Activated T-helper 1 cell treated with anti-CD3 and anti-CD28 coated beads, Interleukin-12 subunit alpha, Interleukin-12 subunit beta, Interleukin-2, Interleukin-4 antibody, amounts not matched to agents 30 ng/mL and 10 ng/mL and 1 ng/mL, durations not matched to agents 14 hours and 24 hours and 36 hours (primary cell): ENCODE measurements at regions not wholly inside any gene's neighbourhood (a gene's known extent, or its start where the extent isn't known, plus 50 kb on each side); places are given as distances from the start of the nearest gene placed in this dataset.
"Not testable (repeated sequence)": the region's sequence is repeated elsewhere in the genome, so short reads cannot be mapped to it uniquely, and the experiment has no call there.

Source experiments
- DNase-seq: peaks from one replicate; pipeline ENCODE4 v3.0.0; 2021; ENCODE audit warnings: low spot score
- H3K27ac Mint-ChIP-seq: one replicate; pipeline ENCODE4 v1.8.0; 2021; ENCODE audit warnings: mild to moderate bottlenecking, mixed read lengths
- H3K27me3 Mint-ChIP-seq: one replicate; pipeline ENCODE4 v1.8.0; 2022; ENCODE audit warnings: mild to moderate bottlenecking, moderate library complexity, mixed read lengths; ENCODE audit not compliant: insufficient read depth
- H3K36me3 Mint-ChIP-seq: one replicate; pipeline ENCODE4 v1.8.0; 2021; ENCODE audit warnings: low read depth, mixed read lengths
- H3K4me1 Mint-ChIP-seq: one replicate; pipeline ENCODE4 v1.8.0; 2021; ENCODE audit warnings: low read depth, mixed read lengths
- H3K4me3 Mint-ChIP-seq: one replicate; pipeline ENCODE4 v1.8.0; 2021; ENCODE audit warnings: mild to moderate bottlenecking, moderate library complexity, mixed read lengths
- H3K9me3 Mint-ChIP-seq: one replicate; pipeline ENCODE4 v1.8.0; 2021; ENCODE audit warnings: mixed read lengths
- intact Hi-C: fragments of 100-400 bp; cut with micrococcal nuclease; formaldehyde crosslinking; loops from one replicate; pipeline ENCODE4 v1.15.1; 2024

GRCh38 chr1:222470252-222470805 is 77.6 kb downstream of the HHIPL2 start:
- H3K27me3 Mint-ChIP-seq, H3K4me1 Mint-ChIP-seq, DNase-seq, H3K9me3 Mint-ChIP-seq, H3K4me3 Mint-ChIP-seq, intact Hi-C loops, H3K27ac Mint-ChIP-seq, H3K36me3 Mint-ChIP-seq: not testable (repeated sequence)

GRCh38 chr1:222466150-222466865 is 81.6 kb downstream of the HHIPL2 start:
- Mint-ChIP-seq H3K4me1 (peaks cover 12% of the 10 kb centered on the region), H3K9me3 (no peaks in the 10 kb centered on the region), H3K4me3 (no peak overlapping the region), H3K27me3 (peaks cover 27% of the 10 kb centered on the region), H3K36me3 (no peaks in the 10 kb centered on the region), H3K27ac (no peak overlapping the region)
- DNase-seq, result no peak
- intact Hi-C loops, result no loop called here

- H3K4me3 Mint-ChIP-seq, result peak overlapping the region; percentile 82
- H3K9me3 Mint-ChIP-seq, result no peaks in the 10 kb centered on the region
- peaks cover 12% of the 10 kb centered on the region for H3K4me1 Mint-ChIP-seq
- peak; percentile 73 for DNase-seq
- H3K27me3 Mint-ChIP-seq, result peaks cover 27% of the 10 kb centered on the region
- peak overlapping the region; percentile 84 for H3K27ac Mint-ChIP-seq
- intact Hi-C loops, result loop anchor here (1.0 to 2.0 kb wide), 11 partner anchors 123 to 723 kb away; partner anchors contain the start of genes DISP1, DUSP10 and TAF1A
- no peaks in the 10 kb centered on the region for H3K36me3 Mint-ChIP-seq
Observed at GRCh38 chr1:222465211-222466041, 82.5 kb downstream of the HHIPL2 start.

GRCh38 chr1:222464841-222465210 is 83.1 kb downstream of the HHIPL2 start:
- peaks cover 12% of the 10 kb centered on the region for H3K4me1 Mint-ChIP-seq
- intact Hi-C loops, result loop anchor here (1.0 to 2.0 kb wide), 11 partner anchors 124 to 723 kb away; partner anchors contain the start of genes DISP1, DUSP10 and TAF1A
- peak overlapping the region; percentile 53 for H3K27ac Mint-ChIP-seq
- peak overlapping the region; percentile 82 for H3K4me3 Mint-ChIP-seq
- peaks cover 27% of the 10 kb centered on the region for H3K27me3 Mint-ChIP-seq
- no peaks in the 10 kb centered on the region for H3K9me3 Mint-ChIP-seq
- H3K36me3 Mint-ChIP-seq, result no peaks in the 10 kb centered on the region
- peak; percentile 28 for DNase-seq

- no peak overlapping the region for H3K27ac Mint-ChIP-seq
- H3K27me3 Mint-ChIP-seq, result peaks cover 27% of the 10 kb centered on the region
- intact Hi-C loops, result no loop called here
- H3K36me3 Mint-ChIP-seq, result no peaks in the 10 kb centered on the region
- H3K9me3 Mint-ChIP-seq, result no peaks in the 10 kb centered on the region
- H3K4me3 Mint-ChIP-seq, result no peak overlapping the region
- H3K4me1 Mint-ChIP-seq, result peaks cover 12% of the 10 kb centered on the region
- no peak for DNase-seq
Observed at GRCh38 chr1:222463059-222463730, 84.7 kb downstream of the HHIPL2 start.

GRCh38 chr1:222462601-222463000 is 85.3 kb downstream of the HHIPL2 start:
- intact Hi-C loops, result no loop called here
- no peak overlapping the region for H3K27ac Mint-ChIP-seq

GRCh38 chr1:222461941-222462340 is 86.0 kb downstream of the HHIPL2 start:
- intact Hi-C loops, result no loop called here
- DNase-seq, result no peak
- Mint-ChIP-seq H3K9me3 (peaks cover 12% of the 10 kb centered on the region), H3K27me3 (peaks cover 27% of the 10 kb centered on the region), H3K27ac (no peak overlapping the region), H3K4me1 (peaks cover 12% of the 10 kb centered on the region), H3K36me3 (no peaks in the 10 kb centered on the region), H3K4me3 (no peak overlapping the region)

More at GRCh38 chr1:222462601-222463000, 85.3 kb downstream of the HHIPL2 start:
- Mint-ChIP-seq H3K4me1 (peaks cover 12% of the 10 kb centered on the region), H3K36me3 (no peaks in the 10 kb centered on the region), H3K9me3 (peaks cover 5% of the 10 kb centered on the region), H3K4me3 (peak overlapping the region; percentile 27), H3K27me3 (peaks cover 27% of the 10 kb centered on the region)
- no peak for DNase-seq

GRCh38 chr1:222459652-222460051 is 88.3 kb downstream of the HHIPL2 start:
- H3K4me1 Mint-ChIP-seq, result peaks cover 15% of the 10 kb centered on the region
- intact Hi-C loops, result loop anchor here (5.0 to 10.0 kb wide), 3 partner anchors 585 to 1587 kb away; no protein-coding TSS in a partner anchor
- no peak for DNase-seq
- H3K27ac Mint-ChIP-seq, result no peak overlapping the region
- H3K9me3 Mint-ChIP-seq, result peaks cover 15% of the 10 kb centered on the region
- H3K36me3 Mint-ChIP-seq, result no peaks in the 10 kb centered on the region
- no peak overlapping the region for H3K4me3 Mint-ChIP-seq
- H3K27me3 Mint-ChIP-seq, result peaks cover 25% of the 10 kb centered on the region

GRCh38 chr1:222457513-222457912 is 90.4 kb downstream of the HHIPL2 start:
- H3K36me3 Mint-ChIP-seq, result no peaks in the 10 kb centered on the region
- intact Hi-C loops, result loop anchor here (5.0 to 10.0 kb wide), 3 partner anchors 583 to 1585 kb away; no protein-coding TSS in a partner anchor
- H3K27me3 Mint-ChIP-seq, result peaks cover 11% of the 10 kb centered on the region
- H3K4me1 Mint-ChIP-seq, result peaks cover 12% of the 10 kb centered on the region
- no peak for DNase-seq
- H3K9me3 Mint-ChIP-seq, result peaks cover 15% of the 10 kb centered on the region
- no peak overlapping the region for H3K4me3 Mint-ChIP-seq
- no peak overlapping the region for H3K27ac Mint-ChIP-seq

- Mint-ChIP-seq H3K4me1 (peaks cover 12% of the 10 kb centered on the region), H3K36me3 (no peaks in the 10 kb centered on the region), H3K9me3 (peaks cover 15% of the 10 kb centered on the region), H3K27ac (no peak overlapping the region), H3K4me3 (no peak overlapping the region), H3K27me3 (peaks cover 6% of the 10 kb centered on the region)
- intact Hi-C loops, result loop anchor here (5.0 to 10.0 kb wide), 3 partner anchors 582 to 1585 kb away; no protein-coding TSS in a partner anchor
- DNase-seq, result no peak
Observed at GRCh38 chr1:222457084-222457483, 90.8 kb downstream of the HHIPL2 start.

GRCh38 chr1:222455188-222455879 is 92.6 kb downstream of the HHIPL2 start:
- Mint-ChIP-seq H3K9me3 (peaks cover 15% of the 10 kb centered on the region), H3K27ac (no peak overlapping the region)

GRCh38 chr1:222454782-222455181 is 93.1 kb downstream of the HHIPL2 start:
- no peak overlapping the region for H3K27ac Mint-ChIP-seq
- intact Hi-C loops, result loop anchor here (1.0 to 10.0 kb wide), 8 partner anchors 358 to 1644 kb away; partner anchors contain the start of gene DUSP10
- peaks cover 12% of the 10 kb centered on the region for H3K4me1 Mint-ChIP-seq

More at GRCh38 chr1:222455188-222455879, 92.6 kb downstream of the HHIPL2 start:
- peaks cover 12% of the 10 kb centered on the region for H3K4me1 Mint-ChIP-seq
- H3K36me3 Mint-ChIP-seq, result no peaks in the 10 kb centered on the region
- H3K4me3 Mint-ChIP-seq, result no peak overlapping the region
- peaks cover 3% of the 10 kb centered on the region for H3K27me3 Mint-ChIP-seq
- DNase-seq, result peak; percentile 69
- intact Hi-C loops, result loop anchor here (1.0 to 10.0 kb wide), 8 partner anchors 359 to 1645 kb away; partner anchors contain the start of gene DUSP10

More at GRCh38 chr1:222454782-222455181, 93.1 kb downstream of the HHIPL2 start:
- no peak overlapping the region for H3K4me3 Mint-ChIP-seq
- no peak for DNase-seq
- H3K36me3 Mint-ChIP-seq, result no peaks in the 10 kb centered on the region
- H3K27me3 Mint-ChIP-seq, result peaks cover 3% of the 10 kb centered on the region
- peaks cover 15% of the 10 kb centered on the region for H3K9me3 Mint-ChIP-seq
